ENCODE measurements at regions not wholly inside any gene's neighbourhood (a gene's known extent, or its start where the extent isn't known, plus 50 kb on each side); places are given as distances from the start of the nearest gene placed in this dataset.
A peak's percentile ranks its signal among the peaks of the same experiment; 100 is the strongest.

GRCh38 chr9:82342046-82342445 is 353.5 kb downstream of the SPATA31D1 start:
- H3K4me3 ChIP-seq (ENCODE audit: low read length), result no peak overlapping the region
- H3K9me2 ChIP-seq (replicated peaks; ENCODE audit: low read length), result no peaks in the 10 kb centered on the region
- no peak overlapping the region for H2AFZ ChIP-seq (ENCODE audit: low read length)
- intact Hi-C loops (cut with micrococcal nuclease), result no loop called here
- BruUV-seq (replicated peaks), result no TSS peak
- no peaks in the 10 kb centered on the region for H3K79me2 ChIP-seq (ENCODE audit: low read length)
- no peak for TF ChIP-seq EZH2 (IDR thresholded peaks at IDR 0.05; ENCODE audit: low read length, unreplicated experiment)
- no peak for TF ChIP-seq CTCF (conservative IDR thresholded peaks at IDR 0.05; ENCODE audit: low read depth, low read length)
- TF ChIP-seq EZH2phosphoT487 (IDR thresholded peaks at IDR 0.05; ENCODE audit: borderline replicate concordance, low read length), result no peak
- ChIA-PET CTCF (no interaction called here), POLR2A (ENCODE audit: unreplicated experiment) (no interaction called here)
- no peak for DNase-seq
- no peak for ATAC-seq
- H3K9ac ChIP-seq (ENCODE audit: low read length), result no peak overlapping the region
- H3K4me1 ChIP-seq (ENCODE audit: insufficient read depth, low read length), result no peaks in the 10 kb centered on the region
- no peak overlapping the region for H3K27ac ChIP-seq (ENCODE audit: low read length)
- no peaks in the 10 kb centered on the region for H4K20me1 ChIP-seq (ENCODE audit: low read length)
- no peaks in the 10 kb centered on the region for H3K36me3 ChIP-seq (ENCODE audit: low read depth, low read length)
- H3F3A ChIP-seq (ENCODE audit: low read length, unreplicated experiment), result no peaks in the 10 kb centered on the region
- no peaks in the 10 kb centered on the region for H3K27me3 ChIP-seq (ENCODE audit: low read length)
- no peaks in the 10 kb centered on the region for H3K9me3 ChIP-seq (ENCODE audit: low read length)
- no peak overlapping the region for H3K4me2 ChIP-seq (ENCODE audit: low read length)

- ChIA-PET POLR2A (ENCODE audit: unreplicated experiment) (no interaction called here), CTCF (no interaction called here)
- Histone ChIP-seq H3K27ac (ENCODE audit: low read length) (no peak overlapping the region), H3K36me3 (ENCODE audit: low read depth, low read length) (no peaks in the 10 kb centered on the region), H3K9ac (ENCODE audit: low read length) (no peak overlapping the region), H3K9me3 (ENCODE audit: low read length) (no peaks in the 10 kb centered on the region), H3K4me3 (ENCODE audit: low read length) (no peak overlapping the region), H3K79me2 (ENCODE audit: low read length) (no peaks in the 10 kb centered on the region), H3F3A (ENCODE audit: low read length, unreplicated experiment) (no peaks in the 10 kb centered on the region), H3K27me3 (ENCODE audit: low read length) (no peaks in the 10 kb centered on the region), H4K20me1 (ENCODE audit: low read length) (no peaks in the 10 kb centered on the region), H3K9me2 (replicated peaks; ENCODE audit: low read length) (no peaks in the 10 kb centered on the region), H2AFZ (ENCODE audit: low read length) (no peak overlapping the region), H3K4me1 (ENCODE audit: insufficient read depth, low read length) (no peaks in the 10 kb centered on the region), H3K4me2 (ENCODE audit: low read length) (no peak overlapping the region)
- TF ChIP-seq CTCF (conservative IDR thresholded peaks at IDR 0.05; ENCODE audit: low read depth, low read length), result no peak
- no peak for TF ChIP-seq EZH2phosphoT487 (IDR thresholded peaks at IDR 0.05; ENCODE audit: borderline replicate concordance, low read length)
- TF ChIP-seq EZH2 (IDR thresholded peaks at IDR 0.05; ENCODE audit: low read length, unreplicated experiment), result no peak
- DNase-seq, result no peak
- no TSS peak for BruUV-seq (replicated peaks)
- ATAC-seq, result no peak
- intact Hi-C loops (cut with micrococcal nuclease), result no loop called here
Measured at GRCh38 chr9:82346040-82346439, 357.5 kb downstream of the SPATA31D1 start.

- DNase-seq, result no peak
- H3K4me3 ChIP-seq (ENCODE audit: low read length), result no peak overlapping the region
- H3K79me2 ChIP-seq (ENCODE audit: low read length), result no peaks in the 10 kb centered on the region
- peak overlapping the region; percentile 72 for H3K27ac ChIP-seq (ENCODE audit: low read length)
- peaks cover 16% of the 10 kb centered on the region for H3K4me1 ChIP-seq (ENCODE audit: insufficient read depth, low read length)
- no peak overlapping the region for H2AFZ ChIP-seq (ENCODE audit: low read length)
- H3K4me2 ChIP-seq (ENCODE audit: low read length), result no peak overlapping the region
- CTCF ChIA-PET, result no interaction called here
- BruUV-seq (replicated peaks), result no TSS peak
- H4K20me1 ChIP-seq (ENCODE audit: low read length), result no peaks in the 10 kb centered on the region
- H3K9ac ChIP-seq (ENCODE audit: low read length), result peak overlapping the region; percentile 32; the same call in 1 of the 2 replicates
- TF ChIP-seq EZH2phosphoT487 (IDR thresholded peaks at IDR 0.05; ENCODE audit: borderline replicate concordance, low read length), result no peak
- TF ChIP-seq CTCF (conservative IDR thresholded peaks at IDR 0.05; ENCODE audit: low read depth, low read length), result no peak
- no peak for TF ChIP-seq EZH2 (IDR thresholded peaks at IDR 0.05; ENCODE audit: low read length, unreplicated experiment)
- POLR2A ChIA-PET (ENCODE audit: unreplicated experiment), result no interaction called here
- H3K9me3 ChIP-seq (ENCODE audit: low read length), result no peaks in the 10 kb centered on the region
- intact Hi-C loops (cut with micrococcal nuclease), result no loop called here
- no peaks in the 10 kb centered on the region for H3K27me3 ChIP-seq (ENCODE audit: low read length)
- no peak for ATAC-seq
- no peaks in the 10 kb centered on the region for H3K9me2 ChIP-seq (replicated peaks; ENCODE audit: low read length)
- H3F3A ChIP-seq (ENCODE audit: low read length, unreplicated experiment), result no peaks in the 10 kb centered on the region
- no peaks in the 10 kb centered on the region for H3K36me3 ChIP-seq (ENCODE audit: low read depth, low read length)
Measured at GRCh38 chr9:82353631-82354278, 365.2 kb downstream of the SPATA31D1 start.

Measured in PC-3 (cell line).